Parathyroid adenoma (tissue), 2 donors: ENCODE measurements at regions not wholly inside any gene's neighbourhood (a gene's known extent, or its start where the extent isn't known, plus 50 kb on each side); places are given as distances from the start of the nearest gene placed in this dataset.

Experiments
- H2AFZ ChIP-seq: fragments of 300-600 bp; sonication (generic); one replicate; pipeline ENCODE4 v1.7.0; 2017; ENCODE audit warnings: antibody characterized with exemption, mild to moderate bottlenecking
- H3K27ac ChIP-seq: fragments of 300-600 bp; sonication (generic); one replicate; pipeline ENCODE4 v1.7.0; 2017
- H3K27me3 ChIP-seq: fragments of 300-600 bp; sonication (generic); one replicate; pipeline ENCODE4 v1.7.0; 2017; ENCODE audit warnings: low read length; ENCODE audit not compliant: control insufficient read depth, insufficient read depth
- H3K36me3 ChIP-seq: fragments of 300-600 bp; sonication (generic); one replicate; pipeline ENCODE4 v1.7.0; 2017; ENCODE audit warnings: low read length; ENCODE audit not compliant: control insufficient read depth, insufficient read depth
- H3K4me1 ChIP-seq: fragments of 300-600 bp; sonication (generic); one replicate; pipeline ENCODE4 v1.7.0; 2017; ENCODE audit warnings: control low read depth
- H3K4me2 ChIP-seq: fragments of 300-600 bp; sonication (generic); one replicate; pipeline ENCODE4 v1.7.0; 2017; ENCODE audit warnings: low read length
- H3K4me3 ChIP-seq: fragments of 300-600 bp; sonication (generic); one replicate; pipeline ENCODE4 v1.7.0; 2017; ENCODE audit warnings: low read depth, low read length
- H3K79me2 ChIP-seq: fragments of 300-600 bp; sonication (generic); one replicate; pipeline ENCODE4 v1.7.0; 2017; ENCODE audit warnings: control low read depth
- H3K9ac ChIP-seq: fragments of 300-600 bp; sonication (generic); one replicate; pipeline ENCODE4 v1.7.0; 2017; ENCODE audit warnings: mild to moderate bottlenecking
- H3K9me3 ChIP-seq: fragments of 300-600 bp; sonication (generic); one replicate; pipeline ENCODE4 v1.7.0; 2017; ENCODE audit warnings: low read length; ENCODE audit not compliant: control insufficient read depth
- TF ChIP-seq, protein P1 (sequence below): fragments of 300-600 bp; sonication (generic); IDR thresholded peaks from one replicate; pipeline ENCODE4 v1.7.0; 2017; ENCODE audit warnings: antibody characterized with exemption, mild to moderate bottlenecking
- donor health status: primary hyperparathyroidism.

GRCh38 chr6:84912472-84913322 lies 148.3 kb upstream of the TBX18 start:
- no peaks in the 10 kb centered on the region for H3K9me3 ChIP-seq

DNA sequence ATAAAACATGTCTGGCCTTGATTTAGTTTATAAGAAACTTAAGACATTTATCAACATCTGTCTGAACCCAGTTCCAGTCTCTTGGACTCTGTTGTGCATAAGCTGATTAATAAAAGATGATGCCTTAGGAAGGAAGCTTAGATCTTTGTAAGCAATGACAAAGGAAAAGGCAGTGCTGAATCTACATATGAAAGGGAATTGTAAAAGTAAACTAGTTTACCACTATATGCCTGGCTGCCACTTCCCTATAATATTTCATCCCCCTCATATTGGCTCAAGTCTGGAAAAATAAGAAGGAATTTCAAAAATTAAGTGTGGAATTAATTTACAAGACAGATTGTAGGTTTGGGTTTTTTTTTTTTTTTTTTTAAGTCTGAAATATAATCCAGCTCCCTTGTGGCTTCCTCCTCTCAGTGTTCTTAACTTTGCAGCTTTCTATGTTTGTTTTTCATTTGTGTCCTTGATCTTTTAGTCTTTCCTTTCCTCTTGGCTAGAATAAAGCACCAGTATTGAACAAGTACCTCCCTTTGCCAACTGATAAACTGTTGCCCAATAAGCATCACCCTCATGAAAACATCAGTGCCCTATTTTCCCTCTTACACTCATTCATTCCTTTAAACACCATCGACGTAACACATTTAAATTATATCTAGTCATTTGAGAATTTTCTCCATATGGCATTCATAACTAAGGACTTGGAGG lies 146.7 kb upstream of the TBX18 start:
- no peaks in the 10 kb centered on the region for H3K4me1 ChIP-seq
- H3K4me3 ChIP-seq: no peak overlapping the region
- no peak overlapping the region for H3K27ac ChIP-seq
- H3K27me3 ChIP-seq: no peaks in the 10 kb centered on the region
- no peak overlapping the region for H2AFZ ChIP-seq
- H3K4me2 ChIP-seq: no peak overlapping the region
- H3K9ac ChIP-seq: no peak overlapping the region
- TF ChIP-seq, protein P1, sequence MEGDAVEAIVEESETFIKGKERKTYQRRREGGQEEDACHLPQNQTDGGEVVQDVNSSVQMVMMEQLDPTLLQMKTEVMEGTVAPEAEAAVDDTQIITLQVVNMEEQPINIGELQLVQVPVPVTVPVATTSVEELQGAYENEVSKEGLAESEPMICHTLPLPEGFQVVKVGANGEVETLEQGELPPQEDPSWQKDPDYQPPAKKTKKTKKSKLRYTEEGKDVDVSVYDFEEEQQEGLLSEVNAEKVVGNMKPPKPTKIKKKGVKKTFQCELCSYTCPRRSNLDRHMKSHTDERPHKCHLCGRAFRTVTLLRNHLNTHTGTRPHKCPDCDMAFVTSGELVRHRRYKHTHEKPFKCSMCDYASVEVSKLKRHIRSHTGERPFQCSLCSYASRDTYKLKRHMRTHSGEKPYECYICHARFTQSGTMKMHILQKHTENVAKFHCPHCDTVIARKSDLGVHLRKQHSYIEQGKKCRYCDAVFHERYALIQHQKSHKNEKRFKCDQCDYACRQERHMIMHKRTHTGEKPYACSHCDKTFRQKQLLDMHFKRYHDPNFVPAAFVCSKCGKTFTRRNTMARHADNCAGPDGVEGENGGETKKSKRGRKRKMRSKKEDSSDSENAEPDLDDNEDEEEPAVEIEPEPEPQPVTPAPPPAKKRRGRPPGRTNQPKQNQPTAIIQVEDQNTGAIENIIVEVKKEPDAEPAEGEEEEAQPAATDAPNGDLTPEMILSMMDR: no peak
- H3K79me2 ChIP-seq: no peaks in the 10 kb centered on the region
- no peaks in the 10 kb centered on the region for H3K36me3 ChIP-seq
- H3K9me3 ChIP-seq: no peaks in the 10 kb centered on the region

More at GRCh38 chr6:84912472-84913322, 148.3 kb upstream of the TBX18 start:
- TF ChIP-seq, protein P1: no peak
- Histone ChIP-seq H3K27ac (no peak overlapping the region), H3K79me2 (no peaks in the 10 kb centered on the region), H3K36me3 (no peaks in the 10 kb centered on the region), H3K4me2 (no peak overlapping the region), H3K4me1 (no peaks in the 10 kb centered on the region), H2AFZ (no peak overlapping the region), H3K27me3 (no peaks in the 10 kb centered on the region), H3K9ac (no peak overlapping the region), H3K4me3 (no peak overlapping the region)

DNA sequence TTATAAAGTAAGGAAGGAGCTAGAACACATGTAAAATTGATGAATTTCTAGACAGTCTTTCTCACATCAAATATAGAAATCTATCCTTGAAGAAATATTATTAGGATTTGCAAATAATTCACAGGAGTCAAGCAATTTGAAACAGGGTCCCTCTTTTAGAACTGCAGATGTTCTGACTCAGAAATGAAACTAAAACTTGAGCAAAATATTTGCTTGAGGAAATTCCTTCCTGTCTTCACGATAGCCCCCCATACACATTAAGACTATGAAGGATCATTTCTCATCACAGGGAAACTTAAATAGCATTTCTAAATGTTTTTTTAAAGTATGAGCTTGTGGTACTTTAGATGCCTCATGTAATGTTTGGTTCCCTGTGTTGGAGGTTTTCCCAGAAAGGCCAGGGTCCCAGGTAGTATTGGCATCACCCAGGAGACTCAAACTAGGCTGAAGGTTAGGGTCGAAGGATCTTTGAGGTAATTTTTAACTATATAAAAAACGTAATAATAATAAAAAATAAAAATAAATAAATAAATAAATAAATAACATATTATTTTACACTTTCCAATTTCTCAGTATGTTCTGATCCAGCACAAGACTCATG lies 144.0 kb upstream of the TBX18 start:
- Histone ChIP-seq H3K27me3 (no peaks in the 10 kb centered on the region), H3K79me2 (no peaks in the 10 kb centered on the region), H3K4me1 (no peaks in the 10 kb centered on the region), H3K27ac (no peak overlapping the region), H3K4me2 (no peak overlapping the region), H3K36me3 (no peaks in the 10 kb centered on the region), H3K9ac (no peak overlapping the region), H2AFZ (no peak overlapping the region), H3K4me3 (no peak overlapping the region), H3K9me3 (no peaks in the 10 kb centered on the region)
- TF ChIP-seq, protein P1: no peak

DNA sequence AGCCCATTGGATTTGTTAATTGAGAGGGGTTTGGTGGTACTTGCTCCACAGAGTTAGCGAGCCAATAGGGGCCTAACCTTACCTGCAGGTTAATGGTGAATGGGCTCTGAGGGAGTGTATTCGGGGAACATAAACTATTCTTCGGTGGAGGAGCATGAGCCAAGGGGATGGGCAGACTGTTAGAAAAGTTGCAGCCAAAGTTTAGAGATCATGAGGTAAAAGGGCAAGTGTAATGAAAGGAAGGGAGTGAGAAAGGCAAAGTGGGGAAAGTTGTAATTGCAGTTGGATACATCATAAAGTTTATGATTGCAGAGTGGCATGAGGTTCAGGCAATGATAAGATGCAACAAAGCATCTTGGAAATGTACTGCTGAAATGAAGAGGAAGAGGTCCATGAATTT lies 142.1 kb upstream of the TBX18 start:
- Histone ChIP-seq H3K9ac (no peak overlapping the region), H3K9me3 (no peaks in the 10 kb centered on the region), H3K79me2 (no peaks in the 10 kb centered on the region), H3K4me2 (no peak overlapping the region), H3K4me3 (no peak overlapping the region), H2AFZ (no peak overlapping the region), H3K36me3 (no peaks in the 10 kb centered on the region), H3K4me1 (no peaks in the 10 kb centered on the region), H3K27me3 (no peaks in the 10 kb centered on the region), H3K27ac (no peak overlapping the region)
- TF ChIP-seq, protein P1: no peak
